ENCODE measurements at regions not wholly inside any gene's neighbourhood (a gene's known extent, or its start where the extent isn't known, plus 50 kb on each side); places are given as distances from the start of the nearest gene placed in this dataset.

- no peak for DNase-seq (ENCODE audit: low read depth in 2 of 2)
Measured at GRCh38 chr11:13869398-13869886, 93.1 kb upstream of the SPON1 start.

DNA sequence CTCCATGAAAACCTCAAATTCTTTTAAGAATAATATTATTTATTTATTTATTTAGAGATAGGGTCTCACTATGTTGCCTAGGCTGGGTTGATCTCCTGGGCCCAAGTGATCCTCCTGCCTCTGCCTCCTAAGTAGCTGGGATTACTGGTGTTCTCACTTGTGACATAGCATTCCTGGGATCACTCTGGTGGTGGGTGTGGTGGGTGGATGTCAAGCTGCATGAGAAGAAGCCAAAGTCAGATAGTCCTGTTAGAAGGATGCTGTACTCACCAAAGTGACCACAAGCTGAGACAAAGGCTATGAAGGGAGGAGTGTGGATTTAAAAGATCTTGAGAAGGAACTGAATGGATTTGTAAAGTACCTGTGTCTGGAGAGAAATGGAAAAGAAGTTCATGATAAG lies 87.9 kb upstream of the SPON1 start:
- no peak for DNase-seq (ENCODE audit: low read depth in 2 of 2)

- DNase-seq (ENCODE audit: low read depth in 2 of 2) = no peak
Measured at GRCh38 chr11:13875643-13876042, 86.9 kb upstream of the SPON1 start.

GRCh38 chr11:13876423-13876822 lies 86.1 kb upstream of the SPON1 start:
- no peak for DNase-seq (ENCODE audit: low read depth in 2 of 2)

GRCh38 chr11:13878077-13878476 lies 84.4 kb upstream of the SPON1 start:
- DNase-seq (ENCODE audit: low read depth in 2 of 2) = no peak

DNA sequence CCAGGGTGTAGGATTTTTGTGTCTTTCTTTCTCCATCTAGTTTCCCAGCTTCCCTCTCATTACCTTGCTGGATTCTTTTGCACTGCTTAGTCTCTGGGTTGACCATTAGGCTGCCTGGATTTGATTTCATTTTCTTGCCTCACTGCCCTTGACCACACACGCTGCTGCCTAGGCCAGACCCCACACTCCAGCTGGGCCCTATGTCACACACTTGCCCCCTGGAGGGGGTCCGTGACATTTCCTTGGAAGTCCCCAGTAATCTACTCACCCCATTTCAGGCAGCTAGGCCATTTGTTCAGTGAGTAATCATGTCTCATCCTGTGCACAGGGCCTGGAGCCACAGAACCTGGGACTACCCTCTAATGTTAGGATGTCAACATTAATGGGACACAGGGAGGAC lies 81.9 kb upstream of the SPON1 start:
- DNase-seq (ENCODE audit: low read depth in 2 of 2) = no peak

- DNase-seq (ENCODE audit: low read depth in 2 of 2) = no peak
Measured at GRCh38 chr11:13881226-13881905, 81.2 kb upstream of the SPON1 start.

GRCh38 chr11:13883042-13883441 lies 79.5 kb upstream of the SPON1 start:
- no peak for DNase-seq (ENCODE audit: low read depth in 2 of 2)

GRCh38 chr11:13883589-13883988 lies 78.9 kb upstream of the SPON1 start:
- DNase-seq (ENCODE audit: low read depth in 2 of 2) = no peak

DNA sequence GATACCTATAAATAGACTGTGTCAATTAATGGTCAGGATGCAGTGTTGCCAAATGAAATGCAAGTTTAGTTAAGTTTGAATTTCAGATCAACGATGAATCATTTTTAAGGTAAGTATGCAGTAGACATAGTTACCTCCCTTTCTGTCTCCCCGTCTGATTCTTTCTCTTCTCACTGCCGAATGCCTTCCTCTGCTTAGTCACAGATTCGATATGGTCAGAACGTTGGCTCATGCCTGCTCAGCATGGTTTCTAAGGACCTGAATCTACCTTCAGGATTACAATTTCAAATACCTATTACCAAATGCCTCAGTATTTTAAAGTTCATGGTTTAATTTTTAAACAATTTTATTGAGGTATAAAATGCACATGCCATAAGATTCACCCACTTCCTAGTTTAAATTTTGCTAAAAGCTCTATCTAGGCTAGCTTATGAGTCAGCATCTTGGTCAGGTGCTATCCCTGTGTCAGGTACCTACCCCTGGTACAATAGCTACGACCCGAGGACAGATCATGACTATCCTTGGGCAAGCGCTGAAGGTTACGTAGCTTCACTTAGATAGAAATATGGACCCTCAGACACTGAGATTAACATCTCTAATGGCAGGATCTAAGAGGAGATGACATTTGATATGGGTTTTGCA lies 78.2 kb upstream of the SPON1 start:
- no peak for DNase-seq (ENCODE audit: low read depth in 2 of 2)

- DNase-seq (ENCODE audit: low read depth in 2 of 2) = no peak
Measured at GRCh38 chr11:13885083-13885482, 77.4 kb upstream of the SPON1 start.

- DNase-seq (ENCODE audit: low read depth in 2 of 2) = no peak
Measured at GRCh38 chr11:13889552-13890249, 72.8 kb upstream of the SPON1 start.

GRCh38 chr11:13891911-13892310 lies 70.6 kb upstream of the SPON1 start:
- no peak for DNase-seq (ENCODE audit: low read depth in 2 of 2)

GRCh38 chr11:13896175-13896980 lies 66.1 kb upstream of the SPON1 start:
- DNase-seq (ENCODE audit: low read depth in 2 of 2) = no peak

- no peak for DNase-seq (ENCODE audit: low read depth in 2 of 2)
Measured at GRCh38 chr11:13896981-13897353, 65.6 kb upstream of the SPON1 start.

- no peak for DNase-seq (ENCODE audit: low read depth in 2 of 2)
Measured at GRCh38 chr11:13897646-13898276, 64.8 kb upstream of the SPON1 start.

DNA sequence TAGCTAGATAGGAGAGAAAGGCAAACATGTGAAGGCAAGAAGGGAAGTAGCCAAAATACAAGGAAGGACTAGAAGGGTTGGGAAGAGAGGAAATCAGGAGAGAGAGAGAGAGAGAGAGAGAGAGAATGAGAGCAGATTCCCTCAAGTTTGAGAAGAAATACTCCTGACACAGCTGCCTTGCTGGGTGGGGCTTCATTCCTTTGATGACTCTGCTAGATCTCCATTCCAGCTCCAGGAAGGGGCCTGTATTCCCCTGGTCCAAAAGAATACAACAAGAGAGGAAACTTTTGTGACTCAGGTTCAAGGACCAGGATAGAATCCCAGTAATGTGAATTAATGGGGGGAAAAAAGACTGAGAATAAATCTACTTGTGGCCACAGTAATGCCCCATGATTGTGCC lies 62.9 kb upstream of the SPON1 start:
- DNase-seq (ENCODE audit: low read depth in 2 of 2) = no peak

DNA sequence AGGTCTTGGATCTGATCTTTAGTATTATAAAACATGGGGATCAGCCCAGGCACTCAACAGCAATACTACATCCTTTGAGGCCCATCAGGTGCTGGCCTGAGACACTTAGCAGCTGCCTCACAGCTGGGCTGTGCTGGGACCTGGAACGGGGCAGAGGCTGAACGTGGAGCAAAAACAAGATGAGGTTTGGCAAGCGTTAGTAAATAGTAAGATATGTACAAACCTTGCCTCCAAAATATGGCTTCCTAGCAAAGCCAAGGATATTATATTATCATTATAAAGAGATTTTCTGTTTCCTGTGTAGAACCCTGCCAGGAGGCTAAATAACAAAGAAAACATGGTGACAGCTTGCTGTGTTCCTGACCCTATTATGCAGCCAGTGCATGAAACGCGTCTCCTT lies 60.0 kb upstream of the SPON1 start:
- no peak for DNase-seq (ENCODE audit: low read depth in 2 of 2)

- no peak for DNase-seq (ENCODE audit: low read depth in 2 of 2)
Measured at GRCh38 chr11:13905137-13905781, 57.3 kb upstream of the SPON1 start.

DNA sequence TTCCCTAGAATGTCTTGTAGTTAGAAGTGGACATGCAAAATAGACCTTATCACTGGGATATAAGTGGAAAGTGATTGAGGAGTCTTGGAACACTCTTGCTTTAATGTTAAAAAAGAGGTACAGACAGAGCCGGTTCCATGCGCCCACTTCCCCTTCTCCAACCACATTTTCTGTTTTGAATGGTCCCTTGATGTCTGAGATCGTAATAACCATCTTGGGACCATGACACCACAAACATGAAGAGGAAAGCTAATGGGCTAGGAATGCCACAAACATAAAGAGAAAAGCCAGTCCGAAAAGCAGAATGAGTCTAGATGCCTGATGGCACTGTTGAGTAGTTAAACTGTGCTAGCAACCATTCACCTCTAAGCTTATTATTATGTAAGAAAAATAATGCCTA lies 54.8 kb upstream of the SPON1 start:
- DNase-seq (ENCODE audit: low read depth in 2 of 2) = no peak

DNA sequence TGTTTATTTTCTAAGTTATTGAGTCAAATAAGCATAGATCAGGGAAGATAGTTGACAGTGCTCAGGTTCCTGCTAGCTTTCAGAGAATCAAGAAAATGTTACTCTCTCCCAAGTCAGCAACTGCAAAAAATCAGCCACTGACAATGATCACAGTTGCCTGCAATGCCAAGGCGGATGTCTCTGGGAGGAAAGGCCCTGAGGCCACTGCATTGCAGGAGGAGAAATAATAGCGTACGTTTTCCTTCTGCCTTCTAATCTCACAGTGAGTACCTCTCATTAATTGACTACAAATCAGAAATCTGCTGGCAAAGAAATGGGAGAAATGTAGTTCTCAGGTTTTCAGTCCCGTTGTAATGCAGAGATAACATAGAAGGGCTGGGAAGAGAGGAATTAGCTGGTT lies 54.0 kb upstream of the SPON1 start:
- DNase-seq (ENCODE audit: low read depth in 2 of 2) = no peak
